GM18502 (cell line): ENCODE measurements at regions not wholly inside any gene's neighbourhood (a gene's known extent, or its start where the extent isn't known, plus 50 kb on each side); places are given as distances from the start of the nearest gene placed in this dataset.

Experiments
- ATAC-seq: cut with Tn5 transposase; IDR thresholded peaks from one replicate; pipeline ENCODE4 v1.9.1; 2021; ENCODE audit warnings: mild to moderate bottlenecking; ENCODE audit not compliant: unreplicated experiment, poor library complexity

- ATAC-seq = no peak
Measured at GRCh38 chr5:15056988-15057592, 185.5 kb upstream of the ANKH start.

- ATAC-seq = no peak
Measured at GRCh38 chr5:15044521-15044920, 172.9 kb upstream of the ANKH start.

- no peak for ATAC-seq
Measured at GRCh38 chr5:15037247-15037908, 165.8 kb upstream of the ANKH start.

GRCh38 chr5:15034379-15034778 lies 162.8 kb upstream of the ANKH start:
- ATAC-seq = no peak

GRCh38 chr5:15031180-15031579 lies 159.6 kb upstream of the ANKH start:
- ATAC-seq = no peak

GRCh38 chr5:15027764-15028163 lies 156.2 kb upstream of the ANKH start:
- no peak for ATAC-seq

- ATAC-seq = no peak
Measured at GRCh38 chr5:15026944-15027343, 155.4 kb upstream of the ANKH start.

GRCh38 chr5:15026011-15026893 lies 154.7 kb upstream of the ANKH start:
- no peak for ATAC-seq

GRCh38 chr5:15023846-15024245 lies 152.3 kb upstream of the ANKH start:
- ATAC-seq = no peak

GRCh38 chr5:15023266-15023665 lies 151.7 kb upstream of the ANKH start:
- ATAC-seq = no peak

GRCh38 chr5:15021266-15022046 lies 149.9 kb upstream of the ANKH start:
- no peak for ATAC-seq

GRCh38 chr5:15020736-15021135 lies 149.2 kb upstream of the ANKH start:
- ATAC-seq = no peak

- ATAC-seq = no peak
Measured at GRCh38 chr5:15014809-15015208, 143.2 kb upstream of the ANKH start.

- ATAC-seq = peak; percentile 84
Measured at GRCh38 chr5:15013654-15014463, 142.3 kb upstream of the ANKH start.

GRCh38 chr5:15012061-15012460 lies 140.5 kb upstream of the ANKH start:
- ATAC-seq = no peak

- ATAC-seq = no peak
Measured at GRCh38 chr5:15010936-15011335, 139.4 kb upstream of the ANKH start.

- ATAC-seq = no peak
Measured at GRCh38 chr5:15009420-15009819, 137.8 kb upstream of the ANKH start.

- no peak for ATAC-seq
Measured at GRCh38 chr5:15008921-15009320, 137.3 kb upstream of the ANKH start.

- ATAC-seq = no peak
Measured at GRCh38 chr5:15008476-15008875, 136.9 kb upstream of the ANKH start.

- no peak for ATAC-seq
Measured at GRCh38 chr5:15007646-15008045, 136.1 kb upstream of the ANKH start.
